ENCODE measurements at regions not wholly inside any gene's neighbourhood (a gene's known extent, or its start where the extent isn't known, plus 50 kb on each side); places are given as distances from the start of the nearest gene placed in this dataset.
"Not testable (repeated sequence)": the region's sequence is repeated elsewhere in the genome, so short reads cannot be mapped to it uniquely, and the experiment has no call there.

DNA sequence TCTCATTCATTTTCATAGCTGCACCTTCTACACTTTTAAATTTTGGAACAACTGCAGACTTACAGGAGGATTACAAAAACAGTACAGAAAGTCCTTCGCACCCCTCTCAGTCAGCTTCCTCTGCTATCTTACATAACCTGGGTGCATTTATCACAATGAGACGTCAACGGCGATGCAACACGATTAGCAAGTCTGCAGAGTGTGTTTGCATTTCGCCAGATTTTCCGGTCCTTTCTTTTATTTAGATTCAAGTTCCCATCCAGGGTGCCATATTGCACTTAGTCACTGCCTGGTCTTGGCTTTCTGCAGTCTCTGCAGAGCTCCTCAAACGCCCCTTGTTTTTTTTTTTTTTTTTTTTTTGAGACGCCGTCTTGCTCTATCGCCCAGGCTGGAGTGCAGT, 85.9 kb downstream of the ASMT start:
- Histone ChIP-seq H3K9me3 (no peaks in the 10 kb centered on the region), H3K4me3 (no peak overlapping the region), H3K27ac (no peak overlapping the region), H3K36me3 (no peaks in the 10 kb centered on the region), H3K4me1 (no peaks in the 10 kb centered on the region), H3K27me3 (no peaks in the 10 kb centered on the region)
- no peak for DNase-seq
- TF ChIP-seq, protein P1, sequence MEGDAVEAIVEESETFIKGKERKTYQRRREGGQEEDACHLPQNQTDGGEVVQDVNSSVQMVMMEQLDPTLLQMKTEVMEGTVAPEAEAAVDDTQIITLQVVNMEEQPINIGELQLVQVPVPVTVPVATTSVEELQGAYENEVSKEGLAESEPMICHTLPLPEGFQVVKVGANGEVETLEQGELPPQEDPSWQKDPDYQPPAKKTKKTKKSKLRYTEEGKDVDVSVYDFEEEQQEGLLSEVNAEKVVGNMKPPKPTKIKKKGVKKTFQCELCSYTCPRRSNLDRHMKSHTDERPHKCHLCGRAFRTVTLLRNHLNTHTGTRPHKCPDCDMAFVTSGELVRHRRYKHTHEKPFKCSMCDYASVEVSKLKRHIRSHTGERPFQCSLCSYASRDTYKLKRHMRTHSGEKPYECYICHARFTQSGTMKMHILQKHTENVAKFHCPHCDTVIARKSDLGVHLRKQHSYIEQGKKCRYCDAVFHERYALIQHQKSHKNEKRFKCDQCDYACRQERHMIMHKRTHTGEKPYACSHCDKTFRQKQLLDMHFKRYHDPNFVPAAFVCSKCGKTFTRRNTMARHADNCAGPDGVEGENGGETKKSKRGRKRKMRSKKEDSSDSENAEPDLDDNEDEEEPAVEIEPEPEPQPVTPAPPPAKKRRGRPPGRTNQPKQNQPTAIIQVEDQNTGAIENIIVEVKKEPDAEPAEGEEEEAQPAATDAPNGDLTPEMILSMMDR (IDR thresholded peaks at IDR 0.05): no peak
- intact Hi-C loops (cut with DNase I): no loop called here
- no peak for ATAC-seq

DNA sequence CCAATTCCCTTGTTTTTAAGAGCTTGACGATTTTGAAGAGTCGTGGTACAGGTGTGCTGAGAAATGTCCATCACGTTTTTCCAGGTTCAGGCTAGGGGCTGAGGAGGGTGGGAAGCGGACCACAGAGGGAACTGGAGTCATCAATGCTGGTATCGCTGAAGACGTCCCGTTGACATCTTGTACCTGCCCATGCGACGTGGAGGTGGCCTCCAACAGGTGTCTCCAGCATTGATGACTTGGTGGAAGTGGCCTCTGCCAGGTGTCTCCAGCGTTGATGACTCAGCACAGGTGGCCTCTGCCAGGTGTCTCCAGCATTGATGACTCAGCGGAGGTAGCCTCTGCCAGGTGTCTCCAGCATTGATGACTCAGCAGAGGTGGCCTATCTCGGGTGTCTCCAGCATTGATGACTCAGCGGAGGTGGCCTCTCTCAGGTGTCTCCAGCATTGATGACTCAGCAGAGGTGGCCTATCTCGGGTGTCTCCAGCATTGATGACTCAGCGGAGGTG, 86.6 kb downstream of the ASMT start:
- intact Hi-C loops (cut with DNase I); H3K9me3 ChIP-seq; H3K4me3 ChIP-seq; ATAC-seq; H3K27ac ChIP-seq; H3K27me3 ChIP-seq; H3K4me1 ChIP-seq; H3K36me3 ChIP-seq; DNase-seq: not testable (repeated sequence)

DNA sequence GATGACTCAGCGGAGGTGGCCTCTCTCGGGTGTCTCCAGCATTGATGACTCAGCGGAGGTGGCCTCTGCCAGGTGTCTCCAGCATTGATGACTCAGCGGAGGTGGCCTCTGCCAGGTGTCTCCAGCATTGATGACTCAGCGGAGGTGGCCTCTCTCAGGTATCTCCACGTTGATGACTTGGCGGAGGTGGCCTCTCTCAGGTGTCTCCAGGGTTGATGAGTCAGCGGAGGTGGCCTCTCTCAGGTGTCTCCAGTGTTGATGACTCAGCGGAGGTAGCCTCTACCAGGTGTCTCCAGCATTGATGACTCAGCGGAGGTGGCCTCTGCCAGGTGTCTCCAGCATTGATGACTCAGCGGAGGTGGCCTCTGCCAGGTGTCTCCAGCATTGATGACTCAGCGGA, 87.3 kb downstream of the ASMT start:
- intact Hi-C loops (cut with DNase I); H3K27ac ChIP-seq; ATAC-seq; H3K36me3 ChIP-seq; H3K27me3 ChIP-seq; H3K9me3 ChIP-seq; H3K4me1 ChIP-seq; DNase-seq; H3K4me3 ChIP-seq: not testable (repeated sequence)

DNA sequence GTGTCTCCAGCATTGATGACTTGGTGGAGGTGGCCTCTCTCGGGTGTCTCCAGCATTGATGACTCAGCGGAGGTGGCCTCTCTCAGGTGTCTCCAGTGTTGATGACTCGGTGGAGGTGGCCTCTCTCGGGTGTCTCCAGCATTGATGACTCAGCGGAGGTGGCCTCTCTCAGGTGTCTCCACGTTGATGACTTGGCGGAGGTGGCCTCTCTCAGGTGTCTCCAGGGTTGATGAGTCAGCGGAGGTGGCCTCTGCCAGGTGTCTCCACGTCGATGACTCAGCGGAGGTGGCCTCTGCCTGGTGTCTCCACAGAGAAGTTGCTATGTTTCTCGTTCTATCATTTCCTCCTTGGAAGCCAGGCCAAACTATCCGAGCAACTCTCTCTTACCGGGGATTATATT, 87.7 kb downstream of the ASMT start:
- H3K36me3 ChIP-seq; intact Hi-C loops (cut with DNase I); DNase-seq: not testable (repeated sequence)

DNA sequence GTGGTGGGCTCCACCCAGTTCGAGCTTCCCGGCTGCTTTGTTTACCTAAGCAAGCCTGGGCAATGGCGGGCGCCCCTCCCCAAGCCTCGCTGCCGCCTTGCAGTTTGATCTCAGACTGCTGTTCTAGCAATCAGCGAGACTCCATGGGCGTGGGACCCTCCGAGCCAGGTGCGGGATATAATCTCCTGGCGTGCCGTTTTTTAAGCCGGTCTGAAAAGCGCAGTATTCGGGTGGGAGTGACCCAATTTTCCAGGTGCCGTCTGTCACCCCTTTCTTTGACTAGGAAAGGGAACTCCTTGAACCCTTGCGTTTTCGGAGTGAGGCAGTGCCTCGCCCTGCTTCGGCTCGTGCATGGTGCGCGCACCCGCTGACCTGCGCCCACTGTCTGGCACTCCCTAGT, 94.4 kb downstream of the ASMT start:
- H3K27me3 ChIP-seq; H3K36me3 ChIP-seq; ATAC-seq; H3K4me1 ChIP-seq; H3K27ac ChIP-seq; H3K4me3 ChIP-seq; H3K9me3 ChIP-seq; DNase-seq; intact Hi-C loops (cut with DNase I): not testable (repeated sequence)

More for the DNA sequence above, 87.7 kb downstream of the ASMT start:
- H3K9me3 ChIP-seq, H3K4me3 ChIP-seq, H3K4me1 ChIP-seq, ATAC-seq, H3K27ac ChIP-seq, H3K27me3 ChIP-seq: not testable (repeated sequence)

- Histone ChIP-seq H3K4me3 (no peak overlapping the region), H3K9me3 (no peaks in the 10 kb centered on the region), H3K27me3 (no peaks in the 10 kb centered on the region), H3K4me1 (no peaks in the 10 kb centered on the region), H3K27ac (no peak overlapping the region), H3K36me3 (no peaks in the 10 kb centered on the region)
- DNase-seq (no peak), ATAC-seq (no peak)
- TF ChIP-seq, protein P1 (IDR thresholded peaks at IDR 0.05): no peak
- intact Hi-C loops (cut with DNase I): no loop called here
Measured at GRCh38 chrX:1713296-1713695, 98.4 kb downstream of the ASMT start.

DNA sequence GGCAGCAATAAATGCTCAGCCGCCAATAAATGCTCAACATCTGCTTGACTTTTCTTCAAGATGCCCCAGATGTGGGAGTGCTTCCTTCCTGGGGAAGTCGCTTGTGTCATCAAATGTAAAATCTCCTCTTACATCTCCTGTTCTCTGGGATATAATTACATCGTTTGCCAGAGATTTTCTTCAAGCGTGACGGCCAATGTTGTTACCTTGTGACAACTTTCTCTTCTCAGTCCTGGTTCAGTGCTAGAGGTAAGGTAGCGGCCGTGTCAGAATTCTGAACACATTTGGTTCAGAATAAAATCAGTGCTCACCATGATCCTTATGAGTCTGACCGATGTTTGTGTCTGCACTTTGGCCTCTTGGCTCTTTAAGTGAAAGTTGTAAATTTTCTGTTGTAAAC, 102.5 kb downstream of the ASMT start:
- Histone ChIP-seq H3K36me3 (no peaks in the 10 kb centered on the region), H3K4me3 (no peak overlapping the region), H3K27me3 (no peaks in the 10 kb centered on the region), H3K4me1 (no peaks in the 10 kb centered on the region), H3K9me3 (no peaks in the 10 kb centered on the region), H3K27ac (no peak overlapping the region)
- intact Hi-C loops (cut with DNase I): no loop called here
- DNase-seq: no peak
- TF ChIP-seq, protein P1 (IDR thresholded peaks at IDR 0.05): no peak
- no peak for ATAC-seq

- TF ChIP-seq, protein P1 (IDR thresholded peaks at IDR 0.05): no peak
- no peaks in the 10 kb centered on the region for H3K9me3 ChIP-seq
- no peak overlapping the region for H3K4me3 ChIP-seq
- no peaks in the 10 kb centered on the region for H3K27me3 ChIP-seq
- H3K36me3 ChIP-seq: no peaks in the 10 kb centered on the region
- H3K4me1 ChIP-seq: no peaks in the 10 kb centered on the region
- ATAC-seq (no peak), DNase-seq (no peak)
- H3K27ac ChIP-seq: no peak overlapping the region
- intact Hi-C loops (cut with DNase I): no loop called here
Measured at GRCh38 chrX:1719270-1719669, 104.4 kb downstream of the ASMT start.

All from upper lobe of right lung (tissue), 1 donor.